Breast epithelium (tissue), 4 donors: ENCODE measurements at regions not wholly inside any gene's neighbourhood (a gene's known extent, or its start where the extent isn't known, plus 50 kb on each side); places are given as distances from the start of the nearest gene placed in this dataset.

Experiments used
- DNase-seq, 2 donors: peaks; one replicate each; pipeline ENCODE4 v3.0.0-alpha.2; 2019; ENCODE audit warnings: low spot score in 2 of 2
- H3K27ac ChIP-seq, 2 donors: fragments of 200-600 bp; sonication (generic) in 1 of 2; one replicate each; pipeline ENCODE4 v1.5.1; 2016 to 2019; ENCODE audit warnings: mild to moderate bottlenecking in 1 of 2
- H3K27me3 ChIP-seq, 2 donors: fragments of 200-600 bp; sonication (generic) in 1 of 2; one replicate each; pipeline versions ENCODE4 v1.5.1 to v1.6.0; 2017 to 2019; ENCODE audit warnings: control low read depth in 1 of 2, mild to moderate bottlenecking in 1 of 2
- H3K36me3 ChIP-seq: fragments of 200-600 bp; one replicate; pipeline ENCODE4 v1.5.1; 2019
- H3K4me1 ChIP-seq, 2 donors: fragments of 200-600 bp; sonication (generic); one replicate each; pipeline ENCODE4 v1.5.1; 2016 to 2019; ENCODE audit warnings: control low read depth in 1 of 2
- H3K4me3 ChIP-seq, 3 donors: fragments of 200-600 bp; sonication (generic); 1 replicate in 2 of 3; 2 replicates in 1 of 3; pipeline ENCODE4 v1.5.1; 2016 to 2019; ENCODE audit warnings: mild to moderate bottlenecking in 3 of 3, moderate library complexity in 2 of 3
- H3K9me3 ChIP-seq, 2 donors: fragments of 200-600 bp; sonication (generic) in 1 of 2; one replicate each; pipeline ENCODE4 v1.5.1; 2016 to 2019; ENCODE audit warnings: control low read depth in 1 of 2
- POLR2A ChIP-seq: fragments of 450-650 bp; IDR thresholded peaks from one replicate; pipeline ENCODE4 v1.6.1; 2016; ENCODE audit warnings: antibody characterized with exemption, mild to moderate bottlenecking, moderate library complexity
- POLR2AphosphoS5 ChIP-seq, 3 donors: sonication (generic); formaldehyde crosslinking; IDR thresholded peaks; one replicate each; pipeline ENCODE4 v1.6.1; 2017; ENCODE audit warnings: antibody characterized with exemption in 3 of 3
- intact Hi-C: fragments of 100-400 bp; cut with DNase I; formaldehyde crosslinking; loops from one replicate; pipeline ENCODE4 v1.15.1; 2023; ENCODE audit warnings: low total_unique reads
- TF ChIP-seq, protein P1 (sequence below), 3 donors: fragments of 450-650 bp; IDR thresholded peaks; one replicate each; pipeline ENCODE4 v1.5.1; 2016 to 2017; ENCODE audit warnings: antibody characterized with exemption in 3 of 3, mild to moderate bottlenecking in 3 of 3, moderate library complexity in 3 of 3

GRCh38 chr11:25159341-25159740, 662.5 kb downstream of the LUZP2 start:
- no peaks in the 10 kb centered on the region for H3K9me3 ChIP-seq
- H3K36me3 ChIP-seq, result no peaks in the 10 kb centered on the region
- no peak overlapping the region for H3K27ac ChIP-seq
- H3K4me1 ChIP-seq, result no peaks in the 10 kb centered on the region
- DNase-seq, result no peak
- H3K4me3 ChIP-seq, result no peak overlapping the region
- intact Hi-C loops, result loop anchor here (5.0 kb wide), 1 partner anchor 313 kb away; no protein-coding TSS in a partner anchor
- H3K27me3 ChIP-seq, result no peaks in the 10 kb centered on the region
- TF ChIP-seq POLR2A (no peak), POLR2AphosphoS5 (IDR thresholded peaks at IDR 0.05) (no peak)
- TF ChIP-seq, protein P1, sequence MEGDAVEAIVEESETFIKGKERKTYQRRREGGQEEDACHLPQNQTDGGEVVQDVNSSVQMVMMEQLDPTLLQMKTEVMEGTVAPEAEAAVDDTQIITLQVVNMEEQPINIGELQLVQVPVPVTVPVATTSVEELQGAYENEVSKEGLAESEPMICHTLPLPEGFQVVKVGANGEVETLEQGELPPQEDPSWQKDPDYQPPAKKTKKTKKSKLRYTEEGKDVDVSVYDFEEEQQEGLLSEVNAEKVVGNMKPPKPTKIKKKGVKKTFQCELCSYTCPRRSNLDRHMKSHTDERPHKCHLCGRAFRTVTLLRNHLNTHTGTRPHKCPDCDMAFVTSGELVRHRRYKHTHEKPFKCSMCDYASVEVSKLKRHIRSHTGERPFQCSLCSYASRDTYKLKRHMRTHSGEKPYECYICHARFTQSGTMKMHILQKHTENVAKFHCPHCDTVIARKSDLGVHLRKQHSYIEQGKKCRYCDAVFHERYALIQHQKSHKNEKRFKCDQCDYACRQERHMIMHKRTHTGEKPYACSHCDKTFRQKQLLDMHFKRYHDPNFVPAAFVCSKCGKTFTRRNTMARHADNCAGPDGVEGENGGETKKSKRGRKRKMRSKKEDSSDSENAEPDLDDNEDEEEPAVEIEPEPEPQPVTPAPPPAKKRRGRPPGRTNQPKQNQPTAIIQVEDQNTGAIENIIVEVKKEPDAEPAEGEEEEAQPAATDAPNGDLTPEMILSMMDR (IDR thresholded peaks at IDR 0.05), result no peak

- Histone ChIP-seq H3K36me3 (no peaks in the 10 kb centered on the region), H3K27me3 (no peaks in the 10 kb centered on the region), H3K4me3 (no peak overlapping the region), H3K4me1 (no peaks in the 10 kb centered on the region), H3K9me3 (no peaks in the 10 kb centered on the region), H3K27ac (no peak overlapping the region)
- no peak for DNase-seq
- TF ChIP-seq, protein P1 (IDR thresholded peaks at IDR 0.05), result no peak
- TF ChIP-seq POLR2A (no peak), POLR2AphosphoS5 (IDR thresholded peaks at IDR 0.05) (no peak)
- intact Hi-C loops, result no loop called here
Observed at GRCh38 chr11:25163421-25163820, 666.6 kb downstream of the LUZP2 start.

- H3K27ac ChIP-seq, result no peak overlapping the region
- intact Hi-C loops, result no loop called here
- H3K4me3 ChIP-seq, result no peak overlapping the region
- DNase-seq, result no peak
- no peaks in the 10 kb centered on the region for H3K9me3 ChIP-seq
- H3K36me3 ChIP-seq, result no peaks in the 10 kb centered on the region
- TF ChIP-seq POLR2AphosphoS5 (IDR thresholded peaks at IDR 0.05) (no peak), POLR2A (no peak)
- TF ChIP-seq, protein P1 (IDR thresholded peaks at IDR 0.05), result no peak
- H3K27me3 ChIP-seq, result no peaks in the 10 kb centered on the region
- no peaks in the 10 kb centered on the region for H3K4me1 ChIP-seq
Observed at GRCh38 chr11:25180187-25180586, 683.3 kb downstream of the LUZP2 start.

- Histone ChIP-seq H3K36me3 (no peaks in the 10 kb centered on the region), H3K27me3 (no peaks in the 10 kb centered on the region), H3K27ac (no peak overlapping the region), H3K9me3 (no peaks in the 10 kb centered on the region), H3K4me3 (no peak overlapping the region), H3K4me1 (no peaks in the 10 kb centered on the region)
- TF ChIP-seq, protein P1 (IDR thresholded peaks at IDR 0.05), result no peak
- no peak for TF ChIP-seq POLR2A
- TF ChIP-seq POLR2AphosphoS5 (IDR thresholded peaks at IDR 0.05), result no peak
- intact Hi-C loops, result no loop called here
- no peak for DNase-seq
Observed at GRCh38 chr11:25183411-25183810, 686.6 kb downstream of the LUZP2 start.

DNA sequence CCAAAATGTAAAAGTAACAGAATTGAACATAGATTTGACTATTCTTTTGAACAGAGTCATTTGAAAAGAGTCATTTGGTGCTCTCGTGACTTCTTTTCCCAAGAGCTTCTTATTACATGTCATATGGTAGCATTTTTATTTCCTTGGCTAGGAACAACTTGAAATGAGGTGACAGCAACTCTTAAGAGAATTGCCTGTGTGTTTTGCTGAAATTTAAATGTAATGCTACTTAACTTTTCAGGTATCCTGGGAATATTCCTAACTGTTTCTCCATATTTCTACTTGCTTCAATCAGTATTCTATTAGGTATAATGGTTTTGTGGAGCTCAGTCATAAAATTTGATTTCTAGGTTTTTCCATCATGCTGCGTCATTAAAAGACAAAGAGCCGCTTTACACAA, 700.7 kb downstream of the LUZP2 start:
- DNase-seq, result no peak
- TF ChIP-seq, protein P1 (IDR thresholded peaks at IDR 0.05), result no peak
- TF ChIP-seq POLR2A (no peak), POLR2AphosphoS5 (IDR thresholded peaks at IDR 0.05) (no peak)
- H3K27me3 ChIP-seq, result no peaks in the 10 kb centered on the region
- no peaks in the 10 kb centered on the region for H3K9me3 ChIP-seq
- intact Hi-C loops, result no loop called here
- no peaks in the 10 kb centered on the region for H3K4me1 ChIP-seq
- H3K27ac ChIP-seq, result no peak overlapping the region
- no peak overlapping the region for H3K4me3 ChIP-seq
- no peaks in the 10 kb centered on the region for H3K36me3 ChIP-seq
